Natural killer cell (primary cell): ENCODE measurements at regions not wholly inside any gene's neighbourhood (a gene's known extent, or its start where the extent isn't known, plus 50 kb on each side); places are given as distances from the start of the nearest gene placed in this dataset.

Experiments
- ATAC-seq, 3 donors: fragments of 150-1000 bp in 2 of 3; fragments of 200-7000 bp in 1 of 3; cut with Tn5 transposase; 1 replicate in 1 of 3; 2 replicates in 2 of 3; pipeline ENCODE4 v1.10.0; 2021; ENCODE audit warnings: mild to moderate bottlenecking in 2 of 3, moderate library complexity in 2 of 3
- DNase-seq, 2 donors: peaks; one replicate each; pipeline versions ENCODE4 v3.0.0 to v3.0.0-alpha.2; 2013 to 2021; ENCODE audit warnings: mixed read lengths in 1 of 2
- H3K27ac ChIP-seq: one replicate; pipeline ENCODE4 v1.5.1; 2013; ENCODE audit warnings: mild to moderate bottlenecking, low read length
- H3K27me3 ChIP-seq: one replicate; pipeline ENCODE4 v1.6.1; 2013; ENCODE audit warnings: low read length; ENCODE audit not compliant: control insufficient read depth, insufficient read depth
- H3K36me3 ChIP-seq: one replicate; pipeline ENCODE4 v1.6.1; 2013; ENCODE audit warnings: low read length; ENCODE audit not compliant: control insufficient read depth, insufficient read depth
- H3K4me1 ChIP-seq: one replicate; pipeline ENCODE4 v1.6.1; 2013; ENCODE audit warnings: low read length; ENCODE audit not compliant: control insufficient read depth, insufficient read depth
- H3K4me3 ChIP-seq: one replicate; pipeline ENCODE4 v1.5.1; 2013; ENCODE audit warnings: low read length
- H3K9me3 ChIP-seq: one replicate; pipeline ENCODE4 v1.6.1; 2013; ENCODE audit warnings: low read length; ENCODE audit not compliant: control insufficient read depth, insufficient read depth
- H3K27ac Mint-ChIP-seq, 2 donors: one replicate each; pipeline ENCODE4 v1.8.0; 2022; ENCODE audit warnings: mild to moderate bottlenecking in 2 of 2, mixed read lengths in 2 of 2, moderate library complexity in 1 of 2
- H3K27me3 Mint-ChIP-seq, 2 donors: one replicate each; pipeline ENCODE4 v1.8.0; 2022; ENCODE audit warnings: low read depth in 2 of 2, mixed read lengths in 2 of 2
- H3K36me3 Mint-ChIP-seq: one replicate; pipeline ENCODE4 v1.8.0; 2022; ENCODE audit warnings: mixed read lengths
- H3K4me1 Mint-ChIP-seq, 2 donors: one replicate each; pipeline ENCODE4 v1.8.0; 2022; ENCODE audit warnings: mixed read lengths in 2 of 2
- H3K4me3 Mint-ChIP-seq: one replicate; pipeline ENCODE4 v1.8.0; 2022; ENCODE audit warnings: mild to moderate bottlenecking, moderate library complexity, mixed read lengths
- H3K9me3 Mint-ChIP-seq, 2 donors: one replicate each; pipeline ENCODE4 v1.8.0; 2022; ENCODE audit warnings: mixed read lengths in 2 of 2
- CTCF ChIP-seq: fragments of 200-600 bp; IDR thresholded peaks from one replicate; pipeline ENCODE4 v1.8.0; 2022; ENCODE audit warnings: antibody characterized with exemption
- WGBS: methylation state at CpG from one replicate; pipeline ENCODE4 v1.1.7; 2013; ENCODE audit warnings: missing lambda C conversion rate; ENCODE audit not compliant: insufficient coverage; 5-methylcytosine and 5-hydroxymethylcytosine counted together
- intact Hi-C: fragments of 100-400 bp; cut with micrococcal nuclease; formaldehyde crosslinking; loops from one replicate; pipeline ENCODE4 v1.14.2; 2022

- Histone ChIP-seq H3K27me3 (no peaks in the 10 kb centered on the region), H3K27ac (no peak overlapping the region), H3K4me3 (no peak overlapping the region), H3K9me3 (no peaks in the 10 kb centered on the region), H3K36me3 (no peaks in the 10 kb centered on the region), H3K4me1 (no peaks in the 10 kb centered on the region)
- no peak overlapping the region for H3K4me3 Mint-ChIP-seq
- no peaks in the 10 kb centered on the region for H3K27me3 Mint-ChIP-seq
- ATAC-seq (no peak), DNase-seq (no peak)
- H3K27ac Mint-ChIP-seq = no peak overlapping the region
- whole genome bisulfite sequencing = 85% methylated on average over 1 of the region's 2 CpGs
- peaks cover 9 to 10% of the 10 kb centered on the region in 2 donors for H3K9me3 Mint-ChIP-seq
- H3K4me1 Mint-ChIP-seq = no peaks in the 10 kb centered on the region
- H3K36me3 Mint-ChIP-seq = no peaks in the 10 kb centered on the region
- TF ChIP-seq CTCF = no peak
- intact Hi-C loops = no loop called here
These were observed 852.7 kb upstream of the PHF14 start for GRCh38 chr7:10120936-10121335.

DNA sequence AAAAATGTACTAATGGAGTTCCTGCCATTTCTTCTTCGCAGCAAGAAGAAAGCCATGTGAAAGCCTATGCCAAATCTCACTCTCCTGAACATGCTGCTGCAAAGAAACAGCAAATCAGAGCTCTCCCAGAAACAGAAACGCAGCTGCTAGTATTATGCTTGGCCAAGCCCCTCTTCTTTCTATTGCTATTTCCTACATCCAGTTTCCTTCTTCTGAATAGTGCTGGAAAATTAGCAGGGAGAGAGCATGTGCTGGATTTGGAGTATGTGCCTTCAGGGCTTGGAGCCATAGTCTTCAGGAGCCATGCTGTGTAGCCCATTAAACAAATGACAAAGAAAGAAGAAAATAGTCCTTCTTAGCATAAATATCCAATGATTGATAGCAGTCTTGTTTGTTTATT lies 852.0 kb upstream of the PHF14 start:
- no peaks in the 10 kb centered on the region for H3K36me3 ChIP-seq
- H3K27ac ChIP-seq = no peak overlapping the region
- H3K27me3 Mint-ChIP-seq = no peaks in the 10 kb centered on the region
- H3K4me1 ChIP-seq = no peaks in the 10 kb centered on the region
- H3K27ac Mint-ChIP-seq = no peak overlapping the region
- peaks cover 9 to 10% of the 10 kb centered on the region in 2 donors for H3K9me3 Mint-ChIP-seq
- no peak for TF ChIP-seq CTCF
- no peaks in the 10 kb centered on the region for H3K9me3 ChIP-seq
- WGBS = 92% methylated on average over 2 of the region's 2 CpGs
- no peaks in the 10 kb centered on the region for H3K36me3 Mint-ChIP-seq
- DNase-seq (no peak), ATAC-seq (no peak)
- H3K4me3 ChIP-seq = no peak overlapping the region
- no peak overlapping the region for H3K4me3 Mint-ChIP-seq
- H3K4me1 Mint-ChIP-seq = no peaks in the 10 kb centered on the region
- intact Hi-C loops = no loop called here
- H3K27me3 ChIP-seq = no peaks in the 10 kb centered on the region

DNA sequence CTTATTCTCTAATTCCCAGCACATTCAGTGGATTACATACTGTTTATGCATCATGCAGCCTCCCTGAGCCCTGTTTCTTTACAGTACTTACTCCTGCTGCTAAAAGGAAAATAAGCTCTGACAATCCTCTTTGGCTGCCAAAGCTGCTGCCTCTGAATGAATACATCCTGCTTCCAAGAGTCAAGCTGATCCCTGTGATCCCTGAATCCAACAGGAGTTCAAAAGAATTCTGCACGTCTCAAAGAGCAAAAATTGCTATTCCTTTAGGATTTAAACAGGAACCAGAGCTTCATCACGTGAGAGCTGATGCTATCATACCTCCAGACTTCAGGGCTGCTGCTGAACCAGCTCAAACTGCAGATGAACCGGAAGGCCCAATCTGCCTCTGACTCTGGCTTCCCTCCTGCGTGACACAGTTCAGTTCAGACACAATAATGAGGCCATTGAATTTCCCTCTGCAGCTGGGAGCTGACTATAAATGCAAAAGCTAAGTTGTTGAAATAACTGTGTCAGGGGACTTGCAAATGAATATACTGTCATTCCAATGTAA lies 851.0 kb upstream of the PHF14 start:
- Mint-ChIP-seq H3K4me3 (no peak overlapping the region), H3K4me1 (no peaks in the 10 kb centered on the region), H3K27ac (no peak overlapping the region), H3K9me3 (peaks cover 6 to 7% of the 10 kb centered on the region in 2 donors), H3K27me3 (no peaks in the 10 kb centered on the region), H3K36me3 (no peaks in the 10 kb centered on the region)
- Histone ChIP-seq H3K36me3 (no peaks in the 10 kb centered on the region), H3K27ac (no peak overlapping the region), H3K4me3 (no peak overlapping the region), H3K9me3 (no peaks in the 10 kb centered on the region), H3K27me3 (no peaks in the 10 kb centered on the region), H3K4me1 (no peaks in the 10 kb centered on the region)
- TF ChIP-seq CTCF = no peak
- intact Hi-C loops = no loop called here
- ATAC-seq (no peak), DNase-seq (no peak)
- WGBS = 36% methylated on average over 4 of the region's 4 CpGs

DNA sequence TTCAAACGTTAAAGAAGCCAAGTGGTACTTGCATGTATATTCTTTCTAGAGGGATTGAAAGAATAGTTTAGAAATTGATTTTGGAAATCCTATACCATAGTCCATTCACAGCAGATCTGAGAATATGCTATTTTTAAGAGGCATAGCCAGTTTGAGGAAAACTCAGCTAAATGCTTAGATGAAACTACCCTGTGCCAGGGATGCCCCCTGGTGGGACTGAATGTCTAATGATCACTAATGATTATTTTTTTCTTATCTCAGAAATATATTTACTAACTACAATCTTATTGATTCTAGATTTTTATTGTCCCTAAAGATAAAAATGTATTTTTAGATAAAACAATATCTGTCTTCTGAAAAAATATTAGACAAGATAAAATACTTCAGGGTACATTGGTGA lies 844.9 kb upstream of the PHF14 start:
- H3K4me3 Mint-ChIP-seq = no peak overlapping the region
- Histone ChIP-seq H3K27ac (no peak overlapping the region), H3K36me3 (no peaks in the 10 kb centered on the region), H3K9me3 (no peaks in the 10 kb centered on the region), H3K4me1 (no peaks in the 10 kb centered on the region), H3K4me3 (no peak overlapping the region), H3K27me3 (no peaks in the 10 kb centered on the region)
- intact Hi-C loops = no loop called here
- no peak for TF ChIP-seq CTCF
- no peaks in the 10 kb centered on the region for H3K9me3 Mint-ChIP-seq
- ATAC-seq = no peak
- H3K27ac Mint-ChIP-seq = no peak overlapping the region
- no CpG with 5 or more reads among the region's 1 CpG for WGBS
- no peaks in the 10 kb centered on the region for H3K27me3 Mint-ChIP-seq
- H3K36me3 Mint-ChIP-seq = no peaks in the 10 kb centered on the region
- H3K4me1 Mint-ChIP-seq = no peaks in the 10 kb centered on the region
- DNase-seq = no peak
